Colon (tissue), 2 donors: ENCODE measurements at regions not wholly inside any gene's neighbourhood (a gene's known extent, or its start where the extent isn't known, plus 50 kb on each side); places are given as distances from the start of the nearest gene placed in this dataset.

ENCODE experiments used
- FAIRE-seq: peaks from 2 replicates; lab custom pipeline; 2012; peaks lifted over from hg19 to GRCh38; lab: Jason Lieb, UNC
- donor health status: control.
- donor health status: control.

GRCh38 chr2:830419-831224, 120.0 kb upstream of the SNTG2 start:
- FAIRE-seq = no peak

GRCh38 chr2:829047-829446, 121.6 kb upstream of the SNTG2 start:
- FAIRE-seq = no peak

- no peak for FAIRE-seq
Measured at GRCh38 chr2:824954-825353, 125.7 kb upstream of the SNTG2 start.

GRCh38 chr2:824524-824923, 126.1 kb upstream of the SNTG2 start:
- no peak for FAIRE-seq

- FAIRE-seq = no peak
Measured at GRCh38 chr2:821546-821945, 129.1 kb upstream of the SNTG2 start.

GRCh38 chr2:819601-820000, 131.0 kb upstream of the SNTG2 start:
- no peak for FAIRE-seq

- no peak for FAIRE-seq
Measured at GRCh38 chr2:819121-819520, 131.5 kb upstream of the SNTG2 start.

GRCh38 chr2:817336-818015, 133.2 kb upstream of the SNTG2 start:
- no peak for FAIRE-seq

GRCh38 chr2:816278-816677, 134.4 kb upstream of the SNTG2 start:
- FAIRE-seq = no peak

GRCh38 chr2:810397-810796, 133.2 kb upstream of the TMEM18 start:
- no peak for FAIRE-seq

- FAIRE-seq = no peak
Measured at GRCh38 chr2:807300-807699, 130.1 kb upstream of the TMEM18 start.

- no peak for FAIRE-seq
Measured at GRCh38 chr2:805664-806063, 128.5 kb upstream of the TMEM18 start.

- no peak for FAIRE-seq
Measured at GRCh38 chr2:797993-798392, 120.8 kb upstream of the TMEM18 start.

GRCh38 chr2:797556-797955, 120.3 kb upstream of the TMEM18 start:
- FAIRE-seq = no peak

GRCh38 chr2:796141-796985, 119.2 kb upstream of the TMEM18 start:
- no peak for FAIRE-seq

GRCh38 chr2:795531-796041, 118.4 kb upstream of the TMEM18 start:
- FAIRE-seq = no peak

- no peak for FAIRE-seq
Measured at GRCh38 chr2:794554-795241, 117.5 kb upstream of the TMEM18 start.

- FAIRE-seq = no peak
Measured at GRCh38 chr2:793236-793635, 116.0 kb upstream of the TMEM18 start.

- FAIRE-seq = no peak
Measured at GRCh38 chr2:792687-793086, 115.5 kb upstream of the TMEM18 start.

- FAIRE-seq = no peak
Measured at GRCh38 chr2:790634-791245, 113.5 kb upstream of the TMEM18 start.

- FAIRE-seq = no peak
Measured at GRCh38 chr2:790081-790480, 112.9 kb upstream of the TMEM18 start.

GRCh38 chr2:789529-789928, 112.3 kb upstream of the TMEM18 start:
- FAIRE-seq = no peak
